CD8-positive, alpha-beta memory T cell (primary cell): ENCODE measurements at regions not wholly inside any gene's neighbourhood (a gene's known extent, or its start where the extent isn't known, plus 50 kb on each side); places are given as distances from the start of the nearest gene placed in this dataset.
"Not testable (repeated sequence)": the region's sequence is repeated elsewhere in the genome, so short reads cannot be mapped to it uniquely, and the experiment has no call there.

ENCODE experiments used
- CTCF ChIA-PET: fragments of 350-600 bp; sonication (Branson Sonifier 250); formaldehyde crosslinking; loops from one replicate; lab custom pipeline; 2021; ENCODE audit warnings: antibody characterized with exemption; lab: Charles Lee
- POLR2A ChIA-PET: fragments of 350-600 bp; sonication (Branson Sonifier 250); formaldehyde crosslinking; loops from one replicate; lab custom pipeline; 2021; ENCODE audit warnings: antibody characterized with exemption; lab: Charles Lee
- DNase-seq, 5 donors: peaks; one replicate each; pipeline versions ENCODE4 v3.0.0 to v3.0.0-alpha.2; 2020 to 2022; ENCODE audit warnings: mixed read lengths in 1 of 5
- H3K27ac ChIP-seq: one replicate; pipeline ENCODE4 v1.7.0; 2013; ENCODE audit warnings: low read depth, mild to moderate bottlenecking, low read length, moderate library complexity
- H3K27me3 ChIP-seq: 2 replicates; pipeline ENCODE4 v1.7.0; 2013; ENCODE audit warnings: low read length, mild to moderate bottlenecking; ENCODE audit not compliant: insufficient read depth, poor library complexity, severe bottlenecking
- H3K36me3 ChIP-seq: 2 replicates; pipeline ENCODE4 v1.7.0; 2013; ENCODE audit warnings: mild to moderate bottlenecking, low read length, moderate library complexity; ENCODE audit not compliant: insufficient read depth
- H3K4me1 ChIP-seq: 2 replicates; pipeline ENCODE4 v1.7.0; 2013; ENCODE audit warnings: mild to moderate bottlenecking, low read length, moderate library complexity; ENCODE audit not compliant: insufficient read depth
- H3K4me3 ChIP-seq: 2 replicates; pipeline ENCODE4 v1.7.0; 2013; ENCODE audit warnings: mild to moderate bottlenecking, low read length
- H3K9me3 ChIP-seq: 2 replicates; pipeline ENCODE4 v1.7.0; 2013; ENCODE audit warnings: mild to moderate bottlenecking, low read length
- H3K27ac Mint-ChIP-seq, 8 donors: one replicate each; pipeline ENCODE4 v1.8.0; 2020 to 2021; ENCODE audit warnings: mixed read lengths in 8 of 8, mild to moderate bottlenecking in 6 of 8, inconsistent platforms in 3 of 8, moderate library complexity in 3 of 8
- H3K27me3 Mint-ChIP-seq, 2 donors: one replicate each; pipeline ENCODE4 v1.8.0; 2020 to 2021; ENCODE audit warnings: mixed read lengths in 2 of 2, mild to moderate bottlenecking in 1 of 2, moderate library complexity in 1 of 2
- H3K36me3 Mint-ChIP-seq, 3 donors: one replicate each; pipeline ENCODE4 v1.8.0; 2020 to 2021; ENCODE audit warnings: mixed read lengths in 3 of 3, inconsistent platforms in 1 of 3, mild to moderate bottlenecking in 1 of 3
- H3K4me1 Mint-ChIP-seq, 3 donors: one replicate each; pipeline ENCODE4 v1.8.0; 2020 to 2021; ENCODE audit warnings: mixed read lengths in 3 of 3, inconsistent platforms in 1 of 3, mild to moderate bottlenecking in 1 of 3
- H3K4me3 Mint-ChIP-seq, 7 donors: one replicate each; pipeline ENCODE4 v1.8.0; 2020 to 2021; ENCODE audit warnings: mixed read lengths in 7 of 7, mild to moderate bottlenecking in 6 of 7, moderate library complexity in 4 of 7, inconsistent platforms in 2 of 7
- H3K9me3 Mint-ChIP-seq, 5 donors: one replicate each; pipeline ENCODE4 v1.8.0; 2020 to 2022; ENCODE audit warnings: mixed read lengths in 5 of 5, mild to moderate bottlenecking in 3 of 5, moderate library complexity in 2 of 5, inconsistent platforms in 1 of 5

- H3K4me1 ChIP-seq = peaks cover 20% of the 10 kb centered on the region
- H3K27me3 ChIP-seq, H3K27me3 Mint-ChIP-seq, H3K36me3 Mint-ChIP-seq, H3K9me3 ChIP-seq, H3K9me3 Mint-ChIP-seq, H3K27ac ChIP-seq, H3K4me3 Mint-ChIP-seq, DNase-seq, POLR2A ChIA-PET, H3K4me3 ChIP-seq, H3K27ac Mint-ChIP-seq, H3K36me3 ChIP-seq: not testable (repeated sequence)
- H3K4me1 Mint-ChIP-seq = peaks cover 24 to 36% (median 27%) of the 10 kb centered on the region in 3 donors
- CTCF ChIA-PET = interaction anchor here (1.1 kb wide), 1 partner anchor 52 kb away, joined by 3 read pairs; no protein-coding TSS in a partner anchor
These were observed 51.5 kb upstream of the LANCL2 start for GRCh38 chr7:55313671-55314070.

GRCh38 chr7:55314967-55315366 is 50.2 kb upstream of the LANCL2 start:
- no peaks in the 10 kb centered on the region for H3K9me3 ChIP-seq

More at GRCh38 chr7:55314967-55315366, 50.2 kb upstream of the LANCL2 start:
- Mint-ChIP-seq H3K27ac (peak overlapping the region in 1 of 8 donors; percentile 27), H3K36me3 (peaks cover 0 to 2% (median 0%) of the 10 kb centered on the region in 3 donors), H3K4me3 (no peak overlapping the region), H3K9me3 (no peaks in the 10 kb centered on the region), H3K4me1 (peaks cover 11 to 23% (median 14%) of the 10 kb centered on the region in 3 donors), H3K27me3 (peaks cover 2 to 8% of the 10 kb centered on the region in 2 donors)
- POLR2A ChIA-PET = no interaction called here
- Histone ChIP-seq H3K27me3 (no peaks in the 10 kb centered on the region), H3K4me1 (peaks cover 8% of the 10 kb centered on the region), H3K36me3 (no peaks in the 10 kb centered on the region), H3K4me3 (no peak overlapping the region), H3K27ac (no peak overlapping the region)
- CTCF ChIA-PET = no interaction called here
- DNase-seq = no peak
